ENCODE measurements at regions not wholly inside any gene's neighbourhood (a gene's known extent, or its start where the extent isn't known, plus 50 kb on each side); places are given as distances from the start of the nearest gene placed in this dataset.

DNA sequence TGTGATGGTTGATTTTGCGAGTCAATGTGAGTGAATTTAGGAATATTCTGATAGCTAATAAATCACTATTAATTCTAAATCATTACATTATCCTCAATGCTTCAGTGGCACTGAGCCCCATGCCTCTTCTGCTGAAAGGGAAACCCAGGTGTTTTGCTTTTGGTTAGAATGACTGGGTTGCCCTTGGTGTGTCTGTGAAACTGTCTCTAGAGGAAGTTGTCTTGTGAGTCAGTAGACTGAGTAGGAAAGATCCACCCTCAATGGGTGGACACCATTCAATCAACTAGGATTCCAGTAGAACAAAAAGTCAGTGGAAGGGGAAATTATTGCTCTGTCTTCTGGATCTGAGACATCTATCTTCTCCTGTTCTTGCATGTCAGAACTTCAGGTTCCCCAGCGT, 472.4 kb downstream of the ANKRD7 start:
- no peak for DNase-seq (ENCODE audit: low spot score)

DNA sequence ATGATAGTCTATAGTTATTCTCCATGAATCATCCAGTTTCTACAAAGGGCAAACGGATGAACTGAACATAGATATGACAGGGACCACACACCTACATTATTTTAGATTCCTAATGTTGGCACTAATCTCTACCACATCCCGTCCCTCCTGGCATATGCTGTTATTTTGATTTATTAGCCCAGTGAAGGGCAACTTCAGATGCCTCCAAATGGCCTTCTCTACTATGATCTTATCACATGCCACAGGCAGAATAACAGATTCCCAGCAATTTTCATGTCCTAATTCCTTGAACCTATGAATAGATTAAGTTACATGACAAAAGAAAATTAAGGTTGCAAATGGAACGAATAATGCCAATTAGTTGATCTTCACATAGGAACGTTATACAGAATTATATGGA, 474.7 kb downstream of the ANKRD7 start:
- no peak for DNase-seq (ENCODE audit: low spot score)

GRCh38 chr7:118708741-118709140, 484.2 kb downstream of the ANKRD7 start:
- no peak for DNase-seq (ENCODE audit: low spot score)

- no peak for DNase-seq (ENCODE audit: low spot score)
Measured at GRCh38 chr7:118711688-118712087, 487.2 kb downstream of the ANKRD7 start.

- DNase-seq (ENCODE audit: low spot score) = no peak
Measured at GRCh38 chr7:118713039-118713438, 488.5 kb downstream of the ANKRD7 start.

DNA sequence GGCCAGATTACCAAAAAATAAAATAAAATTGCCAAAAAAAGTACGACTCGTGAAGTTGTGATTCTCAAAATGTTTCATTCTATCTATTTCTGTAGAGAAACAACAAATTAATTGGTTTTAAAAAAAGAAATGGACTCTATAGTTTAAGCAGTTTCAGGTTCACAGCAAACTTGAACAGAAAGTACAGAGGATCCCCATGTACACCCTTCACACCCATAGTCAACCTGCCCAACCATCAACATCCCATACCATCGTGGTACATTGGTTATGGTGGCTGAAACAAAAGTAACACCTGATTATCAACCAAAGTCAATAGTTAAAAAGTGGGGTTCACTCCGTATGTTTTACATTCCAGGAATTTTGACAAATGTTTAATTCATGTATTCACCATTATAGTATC, 496.1 kb downstream of the ANKRD7 start:
- DNase-seq (ENCODE audit: low spot score) = no peak

GRCh38 chr7:118731854-118732253, 507.4 kb downstream of the ANKRD7 start:
- no peak for DNase-seq (ENCODE audit: low spot score)

- no peak for DNase-seq (ENCODE audit: low spot score)
Measured at GRCh38 chr7:118734541-118734940, 510.0 kb downstream of the ANKRD7 start.

- DNase-seq (ENCODE audit: low spot score) = no peak
Measured at GRCh38 chr7:118735441-118735840, 510.9 kb downstream of the ANKRD7 start.

DNA sequence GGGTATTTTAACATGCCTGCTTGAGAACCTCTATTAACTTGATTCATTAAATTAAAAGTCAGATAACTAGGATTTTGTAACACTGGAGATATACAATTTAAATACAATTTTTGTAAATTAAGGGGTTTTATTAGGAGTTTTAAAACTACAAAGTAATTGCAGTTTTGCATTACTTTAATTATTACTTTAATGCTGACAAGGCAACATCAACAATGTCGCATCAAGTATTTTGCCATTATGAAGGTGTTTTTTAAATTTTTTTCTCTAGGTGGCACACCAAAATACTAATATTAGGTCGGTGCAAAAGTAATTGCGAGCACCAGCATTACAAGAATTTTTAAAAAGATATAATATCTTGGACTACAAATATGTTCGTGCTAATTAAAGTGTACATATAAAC, 513.4 kb downstream of the ANKRD7 start:
- no peak for DNase-seq (ENCODE audit: low spot score)

DNA sequence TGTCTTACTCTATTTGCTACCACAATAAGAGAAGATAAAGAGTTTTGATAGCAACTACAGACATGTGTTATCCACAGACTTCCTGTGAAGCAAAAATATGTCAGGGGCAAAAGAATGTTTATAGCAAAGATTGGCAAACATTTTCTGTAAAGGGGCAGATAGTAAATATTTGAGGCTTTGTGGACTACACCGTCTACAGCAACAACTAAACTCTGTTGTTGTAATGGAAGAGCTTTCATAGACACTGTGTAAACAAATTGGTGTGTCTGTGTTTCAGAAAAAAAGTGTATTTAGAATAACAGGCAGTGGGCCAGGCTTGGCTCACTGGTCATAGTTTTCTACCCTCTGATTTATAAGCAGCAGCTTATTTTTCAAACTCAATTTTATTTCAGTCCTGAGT, 521.4 kb downstream of the ANKRD7 start:
- DNase-seq (ENCODE audit: low spot score) = no peak

GRCh38 chr7:118747473-118747872, 523.0 kb downstream of the ANKRD7 start:
- DNase-seq (ENCODE audit: low spot score) = no peak

DNA sequence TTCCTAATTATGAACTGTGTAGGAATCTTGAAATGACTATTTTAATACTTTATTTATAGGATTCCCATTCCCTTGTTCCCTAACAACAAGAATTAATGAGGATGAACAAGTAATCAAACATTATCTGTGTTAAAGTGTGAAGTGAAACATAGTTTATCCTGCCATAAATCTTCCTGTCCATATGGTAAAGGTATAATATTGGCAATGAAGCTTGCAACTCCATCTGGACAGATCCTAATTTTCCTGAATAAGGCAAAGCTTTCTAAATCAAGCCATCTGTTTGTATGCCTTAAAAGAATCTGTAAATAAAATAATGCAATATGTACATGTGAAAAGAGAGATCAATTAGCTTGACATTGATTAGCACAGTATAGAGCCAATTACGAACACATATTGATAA, 529.0 kb downstream of the ANKRD7 start:
- DNase-seq (ENCODE audit: low spot score) = no peak

DNA sequence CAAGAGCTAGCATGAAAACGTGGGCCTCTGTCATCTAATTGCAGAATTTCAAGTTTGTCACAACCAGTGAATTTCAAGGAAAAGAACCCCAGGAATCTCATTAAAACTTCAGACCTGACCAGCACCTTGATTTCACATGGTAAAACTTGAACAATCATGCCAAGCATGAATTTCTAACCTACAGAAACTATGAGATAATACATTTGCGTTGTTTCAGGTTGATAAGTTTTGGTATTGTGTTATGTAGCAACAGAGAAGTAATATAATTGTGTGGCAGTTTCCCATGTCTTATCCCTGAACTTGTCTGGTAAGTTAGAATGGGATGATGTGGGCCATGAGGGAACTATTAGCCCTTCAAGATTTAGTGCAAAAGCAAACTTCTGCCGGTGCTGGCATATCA, 530.1 kb downstream of the ANKRD7 start:
- DNase-seq (ENCODE audit: low spot score) = no peak

- no peak for DNase-seq (ENCODE audit: low spot score)
Measured at GRCh38 chr7:118755067-118755625, 530.6 kb downstream of the ANKRD7 start.

DNA sequence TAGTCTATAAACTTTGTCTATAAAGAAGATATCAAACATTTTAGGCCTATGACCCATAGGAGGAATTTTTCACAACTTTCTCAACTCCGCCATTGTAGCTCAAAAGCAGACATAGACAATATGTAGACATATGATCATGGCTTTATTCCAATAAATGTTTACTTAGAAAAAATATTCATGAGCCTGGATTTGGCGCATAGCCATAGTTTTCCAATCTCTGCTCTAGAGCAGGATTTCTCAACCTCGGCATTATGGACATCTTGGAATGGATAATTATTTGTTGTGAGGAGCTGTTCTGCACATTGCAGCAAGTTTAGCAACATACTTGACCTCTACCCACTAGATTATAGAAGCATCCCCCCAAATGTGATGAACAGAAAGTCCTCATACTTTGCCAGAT, 532.6 kb downstream of the ANKRD7 start:
- no peak for DNase-seq (ENCODE audit: low spot score)

- no peak for DNase-seq (ENCODE audit: low spot score)
Measured at GRCh38 chr7:118758582-118758981, 534.1 kb downstream of the ANKRD7 start.

DNA sequence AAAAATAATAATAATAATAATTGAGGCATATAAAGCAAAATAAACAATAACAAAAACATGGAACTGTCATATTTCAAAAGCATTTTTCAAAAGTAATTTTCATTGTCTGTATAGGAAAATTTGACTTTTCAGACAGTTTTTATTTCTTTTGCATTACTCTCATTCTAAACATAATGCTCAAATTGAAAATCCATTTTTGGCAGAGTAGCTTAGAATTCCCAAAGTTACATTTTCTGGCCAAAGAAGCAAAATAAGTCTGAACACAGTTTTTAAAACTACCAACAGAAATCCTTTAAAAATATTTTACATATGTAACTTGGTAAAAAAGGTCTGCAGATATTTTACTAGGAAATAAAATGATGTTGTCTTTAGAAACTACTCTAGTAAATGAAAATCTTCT, 535.4 kb downstream of the ANKRD7 start:
- DNase-seq (ENCODE audit: low spot score) = no peak

DNA sequence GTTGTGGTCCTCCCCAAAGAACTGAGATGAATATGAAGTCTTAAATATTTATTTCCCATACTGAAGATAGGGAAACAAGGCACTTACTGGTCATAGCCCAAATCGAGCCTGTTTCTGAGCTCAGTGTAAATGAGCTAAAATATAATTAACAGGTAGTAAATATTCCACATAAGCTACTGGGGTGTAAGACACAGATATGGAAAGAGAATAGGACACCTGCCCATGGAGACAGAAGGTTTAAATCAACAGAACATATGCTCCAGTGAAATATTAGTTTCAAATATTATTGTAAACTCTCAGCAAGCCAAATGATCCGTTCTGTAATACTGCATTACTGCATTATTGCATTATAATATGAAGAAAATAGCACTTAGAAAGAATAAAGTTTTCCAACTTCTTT, 537.9 kb downstream of the ANKRD7 start:
- no peak for DNase-seq (ENCODE audit: low spot score)

DNA sequence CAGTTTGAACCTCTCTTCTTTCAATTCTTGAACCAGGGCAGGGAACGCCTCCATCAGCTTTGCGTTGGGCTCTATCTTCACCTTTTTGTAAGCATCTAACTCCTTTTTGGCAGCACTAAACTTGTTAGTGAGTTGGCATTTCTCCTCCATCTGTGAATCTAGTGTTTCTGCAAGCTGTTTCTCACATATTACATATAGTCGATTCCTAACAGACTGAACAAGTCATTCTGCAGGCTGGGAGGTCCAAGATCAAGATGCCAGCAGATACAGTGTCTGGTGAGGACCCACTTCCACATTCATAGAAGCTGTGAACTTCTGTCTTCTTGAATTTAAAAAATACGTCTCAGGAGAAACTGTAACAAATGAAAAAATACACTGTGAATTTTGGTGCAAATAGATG, 539.7 kb downstream of the ANKRD7 start:
- no peak for DNase-seq (ENCODE audit: low spot score)

DNA sequence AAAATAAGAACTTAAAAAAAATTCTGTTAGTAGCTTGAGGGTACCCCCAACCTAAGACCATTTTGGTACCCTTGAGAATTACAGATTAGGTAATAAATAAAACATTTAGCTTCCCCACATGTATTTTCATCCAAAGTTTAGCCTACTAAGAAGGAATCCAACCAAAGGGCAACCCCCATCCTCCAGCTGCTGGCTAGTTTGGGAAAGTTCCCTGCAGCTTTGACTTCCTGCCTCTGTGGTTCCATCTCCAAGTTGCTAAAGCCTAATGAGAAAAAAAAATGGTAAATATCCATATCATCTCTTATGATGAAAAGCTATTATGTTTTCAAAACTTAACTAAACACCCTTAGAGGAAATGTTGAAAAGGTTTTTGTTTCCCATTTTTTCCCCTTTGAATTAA, 547.2 kb downstream of the ANKRD7 start:
- DNase-seq (ENCODE audit: low spot score) = no peak

DNA sequence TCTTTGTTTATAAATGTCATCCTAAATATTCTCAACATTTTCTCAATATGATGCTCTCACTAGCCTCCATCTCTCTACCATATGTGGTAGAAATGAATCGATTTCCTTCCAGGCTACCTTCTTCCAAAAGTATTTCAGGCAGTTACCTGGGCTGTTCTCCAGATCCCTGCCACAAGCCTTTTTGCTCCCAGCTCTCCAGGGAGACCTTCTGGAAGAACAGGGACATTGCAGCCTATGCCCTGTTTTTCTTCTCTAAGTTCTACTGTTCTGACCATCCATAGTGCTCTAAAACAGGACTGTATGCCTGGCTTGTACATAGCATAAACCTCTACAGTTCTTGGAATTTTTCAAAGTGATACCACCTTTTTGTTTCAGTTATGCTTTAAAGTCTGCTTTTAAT, 552.8 kb downstream of the ANKRD7 start:
- no peak for DNase-seq (ENCODE audit: low spot score)

DNA sequence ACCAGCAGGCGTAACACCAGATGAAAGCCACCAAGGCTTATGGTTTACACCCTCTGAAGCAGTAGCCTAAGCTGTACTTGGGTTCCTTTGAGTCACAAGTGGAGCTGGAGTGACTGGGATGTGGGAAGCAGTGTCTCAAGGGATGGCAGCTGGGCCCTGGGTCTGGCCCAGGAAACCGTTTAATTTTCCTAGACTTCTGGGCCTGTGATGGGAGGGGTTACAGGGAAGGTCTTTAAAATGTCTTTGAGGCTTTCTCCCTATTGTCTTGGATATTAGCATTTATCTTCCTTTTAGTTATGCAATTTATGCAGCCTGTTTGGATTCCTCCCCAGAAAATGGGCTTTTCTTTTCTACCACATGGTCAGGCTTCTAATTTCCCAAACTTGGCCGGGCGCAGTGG, 568.2 kb downstream of the ANKRD7 start:
- no peak for DNase-seq (ENCODE audit: low spot score)

DNA sequence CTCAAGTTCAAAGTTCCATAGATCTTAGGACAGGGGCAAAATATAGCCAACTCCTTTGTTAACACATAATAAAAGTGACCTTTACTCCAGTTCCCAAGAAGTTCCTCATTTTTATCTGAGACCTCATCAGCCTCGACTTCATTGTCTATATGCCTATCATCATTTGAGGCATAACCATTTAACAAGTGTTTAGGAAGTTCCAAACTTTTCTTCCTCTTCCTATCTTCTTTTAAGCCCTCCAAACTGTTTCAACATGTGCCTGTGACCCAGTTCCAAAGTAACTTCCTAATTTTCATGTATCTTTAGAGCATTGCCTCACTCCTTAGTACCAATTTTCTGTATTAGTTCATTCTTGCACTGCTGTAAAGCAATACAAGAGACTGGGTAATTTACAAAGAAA, 569.1 kb downstream of the ANKRD7 start:
- no peak for DNase-seq (ENCODE audit: low spot score)

- no peak for DNase-seq (ENCODE audit: low spot score)
Measured at GRCh38 chr7:118794419-118794818, 569.9 kb downstream of the ANKRD7 start.

Measured in CD4-positive, alpha-beta T cell treated with Interleukin-2 at 100 ng/mL for 4 hours (primary cell).